Neuronal stem cell (in vitro differentiated cells): ENCODE measurements at regions not wholly inside any gene's neighbourhood (a gene's known extent, or its start where the extent isn't known, plus 50 kb on each side); places are given as distances from the start of the nearest gene placed in this dataset.

ENCODE experiments used
- DNase-seq: peaks from one replicate; pipeline ENCODE4 v3.0.0-alpha.2; 2013; ENCODE audit warnings: low spot score
- H2AFZ ChIP-seq: one replicate; pipeline ENCODE4 v1.6.1; 2013; ENCODE audit warnings: mild to moderate bottlenecking, low read length, inconsistent platforms
- H2AK5ac ChIP-seq: 2 replicates; pipeline ENCODE4 v1.6.1; 2013; ENCODE audit warnings: low read depth, mild to moderate bottlenecking, inconsistent platforms, low read length, moderate library complexity, mixed read lengths
- H2BK120ac ChIP-seq: 2 replicates; pipeline ENCODE4 v1.6.1; 2013; ENCODE audit warnings: low read depth, mild to moderate bottlenecking, inconsistent platforms, low read length, moderate library complexity, mixed read lengths
- H2BK12ac ChIP-seq: one replicate; pipeline ENCODE4 v1.6.1; 2013; ENCODE audit warnings: low read length, inconsistent platforms
- H2BK15ac ChIP-seq: 2 replicates; pipeline ENCODE4 v1.6.1; 2013; ENCODE audit warnings: mild to moderate bottlenecking, low read length, inconsistent platforms, mixed read lengths
- H2BK5ac ChIP-seq: one replicate; pipeline ENCODE4 v1.6.1; 2013; ENCODE audit warnings: inconsistent platforms, mild to moderate bottlenecking, low read length, moderate library complexity
- H3K14ac ChIP-seq: one replicate; pipeline ENCODE4 v1.6.1; 2013; ENCODE audit warnings: low read length, inconsistent platforms
- H3K18ac ChIP-seq: 2 replicates; pipeline ENCODE4 v1.6.1; 2013; ENCODE audit warnings: low read length, inconsistent platforms
- H3K23ac ChIP-seq: 2 replicates; pipeline ENCODE4 v1.6.1; 2013; ENCODE audit warnings: low read depth, mild to moderate bottlenecking, mixed read lengths, low read length, inconsistent platforms; ENCODE audit not compliant: poor library complexity
- H3K27ac ChIP-seq: replicated peaks from 3 replicates; pipeline ENCODE4 v1.5.1; 2013; ENCODE audit warnings: low read length, inconsistent platforms
- H3K27me3 ChIP-seq, 3 experiments: 2 replicates each; pipeline ENCODE4 v1.6.1; 2013; ENCODE audit warnings: low read length in 3 of 3, mild to moderate bottlenecking in 2 of 3, inconsistent platforms in 1 of 3, low read depth in 1 of 3, mixed read lengths in 1 of 3, moderate library complexity in 1 of 3; ENCODE audit not compliant: control insufficient read depth in 3 of 3, insufficient read depth in 3 of 3
- H3K36me3 ChIP-seq, 2 donors: replicated peaks in 1 of 2; 2 replicates each; pipeline ENCODE4 v1.6.1; 2013; ENCODE audit warnings: low read length in 2 of 2; ENCODE audit not compliant: control insufficient read depth in 2 of 2, insufficient read depth in 2 of 2
- H3K4ac ChIP-seq: 2 replicates; pipeline ENCODE4 v1.6.1; 2013; ENCODE audit warnings: inconsistent platforms, mild to moderate bottlenecking, low read length, moderate library complexity
- H3K4me1 ChIP-seq, 2 donors: 1 replicate in 1 of 2; 2 replicates in 1 of 2; pipeline ENCODE4 v1.6.1; 2013; ENCODE audit warnings: low read length in 2 of 2, low read depth in 1 of 2; ENCODE audit not compliant: control insufficient read depth in 2 of 2, insufficient read depth in 1 of 2
- H3K4me2 ChIP-seq: one replicate; pipeline ENCODE4 v1.6.1; 2013; ENCODE audit warnings: mild to moderate bottlenecking, low read length, inconsistent platforms; ENCODE audit not compliant: insufficient read depth, poor library complexity, severe bottlenecking
- H3K4me3 ChIP-seq, 2 donors: 2 replicates each; pipeline ENCODE4 v1.5.1; 2013; ENCODE audit warnings: low read length in 2 of 2, mild to moderate bottlenecking in 2 of 2, inconsistent platforms in 1 of 2, moderate library complexity in 1 of 2
- H3K79me1 ChIP-seq: one replicate; pipeline ENCODE4 v1.6.1; 2013; ENCODE audit warnings: low read depth, mild to moderate bottlenecking, inconsistent platforms, low read length, moderate library complexity
- H3K9ac ChIP-seq: one replicate; pipeline ENCODE4 v1.6.1; 2013; ENCODE audit warnings: mild to moderate bottlenecking, low read depth, low read length, inconsistent platforms; ENCODE audit not compliant: poor library complexity
- H3K9me3 ChIP-seq, 2 donors: replicated peaks in 1 of 2; 2 replicates each; pipeline versions ENCODE3 to v1.6.1; 2013; ENCODE audit warnings: low read length in 2 of 2, mild to moderate bottlenecking in 2 of 2, inconsistent platforms in 1 of 2, low read depth in 1 of 2, mixed read lengths in 1 of 2, moderate library complexity in 1 of 2; ENCODE audit not compliant: control insufficient read depth in 2 of 2, insufficient read depth in 1 of 2
- H4K8ac ChIP-seq: one replicate; pipeline ENCODE4 v1.6.1; 2013; ENCODE audit warnings: low read depth, mild to moderate bottlenecking, inconsistent platforms, low read length, moderate library complexity
- H4K91ac ChIP-seq: one replicate; pipeline ENCODE4 v1.6.1; 2013; ENCODE audit warnings: low read length, low read depth, mild to moderate bottlenecking, inconsistent platforms; ENCODE audit not compliant: poor library complexity
- WGBS, 2 donors: extraction: QIAGEN DNeasy Blood & Tissue Kit; methylation state at CpG; one replicate each; pipeline ENCODE4 v1.1.7; 2013; ENCODE audit warnings: missing lambda C conversion rate in 2 of 2, mixed read lengths in 1 of 2; ENCODE audit not compliant: insufficient read length in 2 of 2, insufficient replicate concordance in 1 of 2; ENCODE audit errors: extremely low coverage in 2 of 2; 5-methylcytosine and 5-hydroxymethylcytosine counted together

DNA sequence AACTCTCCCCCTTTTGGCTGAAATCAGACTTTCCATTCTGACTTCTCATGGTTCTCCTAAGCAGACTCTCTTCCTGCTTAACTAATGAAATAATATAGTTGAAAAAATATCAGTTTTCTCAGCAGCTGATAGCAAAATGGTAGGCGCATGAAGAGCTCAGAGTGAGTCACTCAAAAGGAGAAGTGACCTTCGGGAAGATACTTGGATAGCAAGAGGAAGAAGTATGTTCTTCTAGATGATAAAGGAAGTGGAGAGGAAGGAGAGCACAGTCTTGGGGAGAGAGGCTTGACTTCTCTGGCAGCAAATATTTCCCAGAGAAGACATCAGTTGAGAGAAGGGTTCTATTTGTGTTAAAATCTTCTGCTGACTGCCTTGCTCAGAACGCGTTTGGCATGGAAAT, 101.5 kb downstream of the TAF11L14 start:
- Histone ChIP-seq H4K8ac (no peak overlapping the region), H3K18ac (no peak overlapping the region), H2AFZ (no peak overlapping the region), H3K4me2 (no peak overlapping the region), H2BK12ac (no peak overlapping the region), H3K14ac (no peak overlapping the region), H3K36me3 (peaks cover 0 to 2% of the 10 kb centered on the region in 2 donors), H2AK5ac (no peak overlapping the region), H3K27ac (no peak overlapping the region), H2BK5ac (no peak overlapping the region), H3K9ac (no peak overlapping the region), H4K91ac (no peak overlapping the region), H3K27me3 (no peaks in the 10 kb centered on the region), H3K4me3 (no peak overlapping the region), H3K23ac (no peak overlapping the region), H2BK120ac (no peak overlapping the region), H3K4ac (no peak overlapping the region), H3K9me3 (no peaks in the 10 kb centered on the region), H2BK15ac (no peak overlapping the region), H3K4me1 (no peaks in the 10 kb centered on the region), H3K79me1 (no peaks in the 10 kb centered on the region)
- no peak for DNase-seq
- WGBS, 2 donors: no CpG with 5 or more reads among the region's 4 CpGs

GRCh38 chr5:17737092-17737491, 102.8 kb downstream of the TAF11L14 start:
- no peak overlapping the region for H2BK5ac ChIP-seq
- no peak overlapping the region for H3K4me3 ChIP-seq
- H3K27ac ChIP-seq: no peak overlapping the region
- H3K14ac ChIP-seq: no peak overlapping the region
- DNase-seq: no peak
- no peak overlapping the region for H3K4ac ChIP-seq
- no peak overlapping the region for H2BK120ac ChIP-seq
- no peaks in the 10 kb centered on the region for H3K79me1 ChIP-seq
- H3K27me3 ChIP-seq: no peaks in the 10 kb centered on the region
- H4K8ac ChIP-seq: no peak overlapping the region
- H2BK15ac ChIP-seq: no peak overlapping the region
- peaks cover 0 to 2% of the 10 kb centered on the region in 2 donors for H3K36me3 ChIP-seq
- H3K4me2 ChIP-seq: no peak overlapping the region
- no peaks in the 10 kb centered on the region for H3K9me3 ChIP-seq
- no peak overlapping the region for H2AK5ac ChIP-seq
- no peak overlapping the region for H3K23ac ChIP-seq
- no peaks in the 10 kb centered on the region for H3K4me1 ChIP-seq
- no CpG with 5 or more reads among the region's 2 CpGs for WGBS, 2 donors
- H2BK12ac ChIP-seq: no peak overlapping the region
- no peak overlapping the region for H3K9ac ChIP-seq
- no peak overlapping the region for H2AFZ ChIP-seq
- H4K91ac ChIP-seq: no peak overlapping the region
- H3K18ac ChIP-seq: no peak overlapping the region

GRCh38 chr5:17738446-17738845, 104.2 kb downstream of the TAF11L14 start:
- DNase-seq: no peak
- no peak overlapping the region for H4K8ac ChIP-seq
- no peak overlapping the region for H3K9ac ChIP-seq
- H3K4me2 ChIP-seq: no peak overlapping the region
- no peak overlapping the region for H3K4ac ChIP-seq
- H2AK5ac ChIP-seq: no peak overlapping the region
- H2BK15ac ChIP-seq: no peak overlapping the region
- no CpG with 5 or more reads among the region's 2 CpGs for WGBS, 2 donors
- no peak overlapping the region for H2AFZ ChIP-seq
- H3K27me3 ChIP-seq: no peaks in the 10 kb centered on the region
- H3K4me3 ChIP-seq: no peak overlapping the region
- H3K23ac ChIP-seq: no peak overlapping the region
- H4K91ac ChIP-seq: no peak overlapping the region
- no peak overlapping the region for H3K14ac ChIP-seq
- H2BK120ac ChIP-seq: no peak overlapping the region
- no peak overlapping the region for H2BK12ac ChIP-seq
- H3K27ac ChIP-seq: no peak overlapping the region
- no peaks in the 10 kb centered on the region for H3K9me3 ChIP-seq
- H3K36me3 ChIP-seq: peaks cover 0 to 2% of the 10 kb centered on the region in 2 donors
- no peaks in the 10 kb centered on the region for H3K79me1 ChIP-seq
- H3K4me1 ChIP-seq: no peaks in the 10 kb centered on the region
- no peak overlapping the region for H2BK5ac ChIP-seq
- H3K18ac ChIP-seq: no peak overlapping the region

- Histone ChIP-seq H2BK12ac (no peak overlapping the region), H3K36me3 (peaks cover 0 to 2% of the 10 kb centered on the region in 2 donors), H3K27ac (no peak overlapping the region), H3K79me1 (no peaks in the 10 kb centered on the region), H3K27me3 (no peaks in the 10 kb centered on the region), H3K18ac (no peak overlapping the region), H4K91ac (no peak overlapping the region), H4K8ac (no peak overlapping the region), H2AK5ac (no peak overlapping the region), H3K4me1 (no peaks in the 10 kb centered on the region), H3K14ac (no peak overlapping the region), H3K9me3 (no peaks in the 10 kb centered on the region), H3K4me2 (no peak overlapping the region), H2BK5ac (no peak overlapping the region), H3K4ac (no peak overlapping the region), H2BK120ac (no peak overlapping the region), H2AFZ (peak overlapping the region; percentile 73), H2BK15ac (no peak overlapping the region), H3K9ac (no peak overlapping the region), H3K4me3 (no peak overlapping the region), H3K23ac (no peak overlapping the region)
- no peak for DNase-seq
- no CpG with 5 or more reads among the region's 8 CpGs for WGBS, 2 donors
Measured at GRCh38 chr5:17743580-17744435, 109.5 kb downstream of the TAF11L14 start.
